ENCODE measurements at regions not wholly inside any gene's neighbourhood (a gene's known extent, or its start where the extent isn't known, plus 50 kb on each side); places are given as distances from the start of the nearest gene placed in this dataset.

GRCh38 chrX:7680181-7680580 lies 162.8 kb upstream of the VCX start:
- TF ChIP-seq CTCF (conservative IDR thresholded peaks at IDR 0.05), result no peak
- no peaks in the 10 kb centered on the region for H3K9me3 ChIP-seq (ENCODE audit: control insufficient read depth, low read depth, low read length)
- H2BK15ac ChIP-seq (ENCODE audit: low read depth, low read length), result no peak overlapping the region
- H3K18ac ChIP-seq (ENCODE audit: insufficient read length, low read depth, low read length), result no peak overlapping the region
- Mint-ChIP-seq H3K4me3 (no peak overlapping the region), H3K9me3 (no peaks in the 10 kb centered on the region), H3K27ac (no peak overlapping the region), H3K36me3 (ENCODE audit: insufficient read depth in 1 of 3, low read depth in 3 of 3) (no peaks in the 10 kb centered on the region), H3K4me1 (peaks cover 0 to 2% of the 10 kb centered on the region in 2 experiments; a peak in 1 of 4 replicates), H3K27me3 (ENCODE audit: low read depth) (no peaks in the 10 kb centered on the region)
- no peak overlapping the region for H2BK5ac ChIP-seq (ENCODE audit: insufficient read length, low read length)
- H3K4me2 ChIP-seq (ENCODE audit: insufficient read depth, insufficient read length, low read length), result no peak overlapping the region
- no peaks in the 10 kb centered on the region for H4K20me1 ChIP-seq (ENCODE audit: control insufficient read depth, insufficient read depth, insufficient read length)
- H3K56ac ChIP-seq (ENCODE audit: insufficient read length, low read depth, low read length), result no peak overlapping the region
- no peaks in the 10 kb centered on the region for H3K23me2 ChIP-seq (ENCODE audit: insufficient read length, low read depth, low read length, poor library complexity, severe bottlenecking)
- H2BK120ac ChIP-seq (ENCODE audit: low read depth, low read length, poor library complexity, severe bottlenecking), result no peak overlapping the region
- no peak overlapping the region for H2AFZ ChIP-seq (ENCODE audit: low read length)
- no peak for DNase-seq
- no peak overlapping the region for H3K14ac ChIP-seq (ENCODE audit: insufficient read depth, low read length)
- no peak overlapping the region for H4K8ac ChIP-seq (replicated peaks; ENCODE audit: insufficient read length, low read depth, low read length)
- no peak overlapping the region for H2BK12ac ChIP-seq (ENCODE audit: insufficient read length, low read depth, low read length)
- no CpG with 5 or more reads among the region's 4 CpGs for WGBS (ENCODE audit: extremely low coverage, insufficient read length, low lambda C conversion rate)
- no peaks in the 10 kb centered on the region for H3K79me1 ChIP-seq (ENCODE audit: insufficient read depth, low read depth, low read length, poor library complexity, severe bottlenecking)
- H3K27ac ChIP-seq (ENCODE audit: insufficient read length, low read depth, low read length), result no peak overlapping the region
- no peak overlapping the region for H3K23ac ChIP-seq (ENCODE audit: insufficient read length, low read depth, low read length)
- no peaks in the 10 kb centered on the region for H3K4me1 ChIP-seq (ENCODE audit: insufficient read depth, low read length)
- no peak overlapping the region for H2AK5ac ChIP-seq (ENCODE audit: insufficient read length, low read length)
- H3K27me3 ChIP-seq (ENCODE audit: insufficient read depth, low read length), result no peaks in the 10 kb centered on the region
- H2BK20ac ChIP-seq (ENCODE audit: low read depth, low read length, poor library complexity, severe bottlenecking), result no peak overlapping the region
- H3K4ac ChIP-seq (ENCODE audit: low read depth, low read length), result no peak overlapping the region
- no peak overlapping the region for H4K91ac ChIP-seq (ENCODE audit: insufficient read length, low read depth, low read length)
- H4K5ac ChIP-seq (ENCODE audit: insufficient read length, low read depth, low read length), result no peak overlapping the region
- H3T11ph ChIP-seq (ENCODE audit: low read length), result no peak overlapping the region
- no peaks in the 10 kb centered on the region for H3K79me2 ChIP-seq (ENCODE audit: insufficient read depth, low read length)
- H3K9ac ChIP-seq (ENCODE audit: extremely low read depth, insufficient read length, low read length), result no peak overlapping the region

Data from H9 (cell line).